ENCODE measurements at regions not wholly inside any gene's neighbourhood (a gene's known extent, or its start where the extent isn't known, plus 50 kb on each side); places are given as distances from the start of the nearest gene placed in this dataset.

GRCh38 chr13:18962168-18962734 lies 219.4 kb downstream of the TUBA3C start:
- Histone ChIP-seq H3K27me3 (ENCODE audit: control insufficient read depth, insufficient read depth, low read length) (no peaks in the 10 kb centered on the region), H3K27ac (ENCODE audit: low read length) (no peak overlapping the region), H3K36me3 (ENCODE audit: control insufficient read depth, insufficient read depth, low read length) (no peaks in the 10 kb centered on the region), H3K9me3 (ENCODE audit: control insufficient read depth, insufficient read depth, low read length) (peaks cover 27% of the 10 kb centered on the region), H3K4me3 (ENCODE audit: low read length) (no peak overlapping the region), H3K4me1 (ENCODE audit: control insufficient read depth, insufficient read depth, low read length) (no peaks in the 10 kb centered on the region)
- H3K27ac Mint-ChIP-seq: no peak overlapping the region
- no peak for TF ChIP-seq CTCF (IDR thresholded peaks at IDR 0.05)
- H3K4me3 Mint-ChIP-seq: no peak overlapping the region
- intact Hi-C loops (cut with micrococcal nuclease): no loop called here
- H3K4me1 Mint-ChIP-seq: no peaks in the 10 kb centered on the region
- H3K9me3 Mint-ChIP-seq: peaks cover 2 to 5% of the 10 kb centered on the region in 2 donors
- 84% methylated on average over 15 of the region's 16 CpGs for whole genome bisulfite sequencing (ENCODE audit: insufficient coverage)
- DNase-seq: no peak
- no peak for ATAC-seq
- H3K36me3 Mint-ChIP-seq: no peaks in the 10 kb centered on the region
- no peaks in the 10 kb centered on the region for H3K27me3 Mint-ChIP-seq (ENCODE audit: low read depth in 2 of 2)

- intact Hi-C loops (cut with micrococcal nuclease): no loop called here
- Mint-ChIP-seq H3K36me3 (no peaks in the 10 kb centered on the region), H3K27ac (no peak overlapping the region), H3K4me3 (no peak overlapping the region), H3K4me1 (no peaks in the 10 kb centered on the region), H3K9me3 (peaks cover 7 to 8% of the 10 kb centered on the region in 2 donors), H3K27me3 (ENCODE audit: low read depth in 2 of 2) (no peaks in the 10 kb centered on the region)
- WGBS (ENCODE audit: insufficient coverage): 55% methylated on average over 3 of the region's 4 CpGs
- Histone ChIP-seq H3K27ac (ENCODE audit: low read length) (no peak overlapping the region), H3K9me3 (ENCODE audit: control insufficient read depth, insufficient read depth, low read length) (peaks cover 27% of the 10 kb centered on the region), H3K4me1 (ENCODE audit: control insufficient read depth, insufficient read depth, low read length) (no peaks in the 10 kb centered on the region), H3K36me3 (ENCODE audit: control insufficient read depth, insufficient read depth, low read length) (no peaks in the 10 kb centered on the region), H3K27me3 (ENCODE audit: control insufficient read depth, insufficient read depth, low read length) (no peaks in the 10 kb centered on the region), H3K4me3 (ENCODE audit: low read length) (no peak overlapping the region)
- DNase-seq (no peak), ATAC-seq (no peak)
- no peak for TF ChIP-seq CTCF (IDR thresholded peaks at IDR 0.05)
Measured at GRCh38 chr13:18961383-18962117, 220.1 kb downstream of the TUBA3C start.

GRCh38 chr13:18960637-18961227 lies 220.9 kb downstream of the TUBA3C start:
- no peak for DNase-seq
- Mint-ChIP-seq H3K36me3 (no peaks in the 10 kb centered on the region), H3K4me1 (no peaks in the 10 kb centered on the region), H3K9me3 (peaks cover 12 to 13% of the 10 kb centered on the region in 2 donors), H3K27me3 (ENCODE audit: low read depth in 2 of 2) (no peaks in the 10 kb centered on the region), H3K27ac (no peak overlapping the region), H3K4me3 (no peak overlapping the region)
- Histone ChIP-seq H3K27ac (ENCODE audit: low read length) (no peak overlapping the region), H3K9me3 (ENCODE audit: control insufficient read depth, insufficient read depth, low read length) (peaks cover 27% of the 10 kb centered on the region), H3K4me1 (ENCODE audit: control insufficient read depth, insufficient read depth, low read length) (no peaks in the 10 kb centered on the region), H3K4me3 (ENCODE audit: low read length) (no peak overlapping the region), H3K27me3 (ENCODE audit: control insufficient read depth, insufficient read depth, low read length) (no peaks in the 10 kb centered on the region), H3K36me3 (ENCODE audit: control insufficient read depth, insufficient read depth, low read length) (no peaks in the 10 kb centered on the region)
- TF ChIP-seq CTCF (IDR thresholded peaks at IDR 0.05): no peak
- WGBS (ENCODE audit: insufficient coverage): 62% methylated on average over 5 of the region's 5 CpGs
- no peak for ATAC-seq
- intact Hi-C loops (cut with micrococcal nuclease): no loop called here

Data from natural killer cell (primary cell).